ENCODE measurements at regions not wholly inside any gene's neighbourhood (a gene's known extent, or its start where the extent isn't known, plus 50 kb on each side); places are given as distances from the start of the nearest gene placed in this dataset.
A peak's percentile ranks its signal among the peaks of the same experiment; 100 is the strongest.
"Not testable (repeated sequence)": the region's sequence is repeated elsewhere in the genome, so short reads cannot be mapped to it uniquely, and the experiment has no call there.

DNA sequence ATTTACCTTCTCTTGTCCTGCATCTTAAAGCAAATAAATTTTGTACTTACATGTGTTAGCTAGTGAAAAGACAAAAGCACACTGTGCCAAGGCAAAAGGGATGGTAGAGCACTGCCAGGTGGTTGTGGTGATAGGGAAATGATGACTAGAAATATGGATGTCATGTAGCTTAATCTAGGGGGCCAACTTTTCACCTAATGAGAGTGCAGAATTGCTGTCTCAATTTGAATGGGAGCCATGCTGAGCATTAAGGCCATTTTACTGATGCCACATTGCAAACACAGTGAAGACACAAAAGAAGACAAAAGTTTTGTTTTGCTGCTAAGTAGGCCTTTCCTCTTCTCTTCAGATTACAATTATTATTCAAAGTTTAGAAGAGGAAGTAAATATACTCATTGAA lies 274.7 kb downstream of the PDCD6IP start:
- intact Hi-C loops (cut with micrococcal nuclease), result no loop called here
- H3K4me1 ChIP-seq (ENCODE audit: control insufficient read depth in 2 of 2, insufficient read depth in 2 of 2, low read length in 2 of 2), result no peaks in the 10 kb centered on the region
- H3K27ac ChIP-seq (ENCODE audit: low read depth, low read length), result no peak overlapping the region
- H3K9me3 ChIP-seq (ENCODE audit: control insufficient read depth in 2 of 3, low read length in 3 of 3), result no peaks in the 10 kb centered on the region
- no peaks in the 10 kb centered on the region for H3K36me3 Mint-ChIP-seq
- no peaks in the 10 kb centered on the region for H3K9me3 Mint-ChIP-seq
- DNase-seq, result no peak
- H3K27ac Mint-ChIP-seq, result no peak overlapping the region
- POLR2A ChIA-PET, result no interaction called here
- H3K27me3 ChIP-seq (ENCODE audit: control insufficient read depth in 2 of 2, insufficient read depth in 2 of 2, low read length in 2 of 2), result no peaks in the 10 kb centered on the region
- peaks cover 0 to 5% (median 0%) of the 10 kb centered on the region in 5 donors for H3K27me3 Mint-ChIP-seq
- H3K4me1 Mint-ChIP-seq, result no peaks in the 10 kb centered on the region
- no peak overlapping the region for H3K4me3 ChIP-seq (ENCODE audit: low read length)
- CTCF ChIA-PET, result interaction anchor here (0.6 kb wide), 2 partner anchors 74 to 94 kb away, joined by 3 to 4 read pairs; no protein-coding TSS in a partner anchor
- no peak for ATAC-seq
- H3K36me3 ChIP-seq (ENCODE audit: control insufficient read depth in 2 of 3, insufficient read depth in 3 of 3, low read length in 3 of 3), result no peaks in the 10 kb centered on the region
- H3K4me3 Mint-ChIP-seq, result no peak overlapping the region

DNA sequence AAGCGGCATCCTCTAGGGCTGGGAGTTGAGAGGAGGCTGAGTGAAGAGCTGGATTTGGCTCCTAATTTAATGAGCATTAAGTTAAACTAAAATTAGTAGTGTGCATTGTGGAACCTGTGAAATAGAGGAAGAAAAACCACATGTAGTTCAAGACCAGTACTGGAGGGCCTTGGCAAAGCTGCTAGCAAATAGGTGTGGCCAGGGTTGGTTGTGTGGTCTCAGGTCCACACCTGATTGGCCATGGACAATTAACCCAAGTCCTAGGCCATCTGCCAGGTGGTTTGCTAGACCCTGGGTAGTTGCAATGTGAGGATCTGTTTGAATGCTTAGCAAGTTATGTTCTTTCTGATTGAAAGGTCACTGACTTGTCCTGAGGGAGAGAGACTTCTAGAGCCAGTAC lies 275.5 kb downstream of the PDCD6IP start:
- H3K36me3 ChIP-seq (ENCODE audit: control insufficient read depth in 2 of 3, insufficient read depth in 3 of 3, low read length in 3 of 3), result no peaks in the 10 kb centered on the region
- no peaks in the 10 kb centered on the region for H3K9me3 ChIP-seq (ENCODE audit: control insufficient read depth in 2 of 3, low read length in 3 of 3)
- no peaks in the 10 kb centered on the region for H3K4me1 ChIP-seq (ENCODE audit: control insufficient read depth in 2 of 2, insufficient read depth in 2 of 2, low read length in 2 of 2)
- peak overlapping the region in 1 of 9 donors; percentile 47 for H3K27ac Mint-ChIP-seq
- peaks cover 0 to 8% (median 0%) of the 10 kb centered on the region in 5 donors for H3K27me3 Mint-ChIP-seq
- no peak overlapping the region for H3K4me3 ChIP-seq (ENCODE audit: low read length)
- no peak overlapping the region for H3K4me3 Mint-ChIP-seq
- intact Hi-C loops (cut with micrococcal nuclease), result no loop called here
- no peak overlapping the region for H3K27ac ChIP-seq (ENCODE audit: low read depth, low read length)
- H3K27me3 ChIP-seq (ENCODE audit: control insufficient read depth in 2 of 2, insufficient read depth in 2 of 2, low read length in 2 of 2), result no peaks in the 10 kb centered on the region
- no peaks in the 10 kb centered on the region for H3K4me1 Mint-ChIP-seq
- ATAC-seq (no peak), DNase-seq (no peak)
- ChIA-PET POLR2A (no interaction called here), CTCF (no interaction called here)
- peaks cover 0 to 2% (median 0%) of the 10 kb centered on the region in 11 donors for H3K9me3 Mint-ChIP-seq
- H3K36me3 Mint-ChIP-seq, result no peaks in the 10 kb centered on the region

DNA sequence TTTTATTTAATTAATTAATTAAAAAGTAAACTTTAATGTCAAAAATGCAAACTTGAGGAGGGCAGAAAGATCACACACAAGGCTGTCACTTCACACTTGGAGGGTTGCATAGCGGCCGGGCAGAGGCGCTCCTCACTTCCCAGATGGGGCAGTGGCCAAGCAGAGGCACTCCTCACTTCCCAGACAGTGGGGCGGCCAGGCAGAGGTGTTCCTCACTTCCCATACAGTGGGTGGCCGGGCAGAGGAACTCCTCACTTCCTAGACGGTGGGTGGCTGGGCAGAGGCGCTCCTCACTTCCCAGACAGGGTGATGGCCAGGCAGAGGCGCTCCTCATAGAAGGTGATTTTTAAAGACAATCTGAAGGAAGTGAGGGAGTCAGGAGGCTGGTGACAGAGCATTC lies 277.5 kb downstream of the PDCD6IP start:
- peaks cover 0 to 4% (median 0%) of the 10 kb centered on the region in 11 donors for H3K9me3 Mint-ChIP-seq
- ChIA-PET CTCF (no interaction called here), POLR2A (no interaction called here)
- ATAC-seq, result no peak
- H3K27ac ChIP-seq (ENCODE audit: low read depth, low read length), result no peak overlapping the region
- H3K9me3 ChIP-seq (ENCODE audit: control insufficient read depth in 2 of 3, low read length in 3 of 3), result no peaks in the 10 kb centered on the region
- intact Hi-C loops (cut with micrococcal nuclease), result no loop called here
- H3K4me3 Mint-ChIP-seq, result no peak overlapping the region
- no peaks in the 10 kb centered on the region for H3K4me1 Mint-ChIP-seq
- no peaks in the 10 kb centered on the region for H3K4me1 ChIP-seq (ENCODE audit: control insufficient read depth in 2 of 2, insufficient read depth in 2 of 2, low read length in 2 of 2)
- H3K36me3 ChIP-seq (ENCODE audit: control insufficient read depth in 2 of 3, insufficient read depth in 3 of 3, low read length in 3 of 3), result no peaks in the 10 kb centered on the region
- no peaks in the 10 kb centered on the region for H3K27me3 ChIP-seq (ENCODE audit: control insufficient read depth in 2 of 2, insufficient read depth in 2 of 2, low read length in 2 of 2)
- DNase-seq, result no peak
- H3K36me3 Mint-ChIP-seq, result no peaks in the 10 kb centered on the region
- peak overlapping the region in 1 of 9 donors; percentile 33 for H3K27ac Mint-ChIP-seq
- H3K4me3 ChIP-seq (ENCODE audit: low read length), result no peak overlapping the region
- peaks cover 0 to 10% (median 0%) of the 10 kb centered on the region in 5 donors for H3K27me3 Mint-ChIP-seq

DNA sequence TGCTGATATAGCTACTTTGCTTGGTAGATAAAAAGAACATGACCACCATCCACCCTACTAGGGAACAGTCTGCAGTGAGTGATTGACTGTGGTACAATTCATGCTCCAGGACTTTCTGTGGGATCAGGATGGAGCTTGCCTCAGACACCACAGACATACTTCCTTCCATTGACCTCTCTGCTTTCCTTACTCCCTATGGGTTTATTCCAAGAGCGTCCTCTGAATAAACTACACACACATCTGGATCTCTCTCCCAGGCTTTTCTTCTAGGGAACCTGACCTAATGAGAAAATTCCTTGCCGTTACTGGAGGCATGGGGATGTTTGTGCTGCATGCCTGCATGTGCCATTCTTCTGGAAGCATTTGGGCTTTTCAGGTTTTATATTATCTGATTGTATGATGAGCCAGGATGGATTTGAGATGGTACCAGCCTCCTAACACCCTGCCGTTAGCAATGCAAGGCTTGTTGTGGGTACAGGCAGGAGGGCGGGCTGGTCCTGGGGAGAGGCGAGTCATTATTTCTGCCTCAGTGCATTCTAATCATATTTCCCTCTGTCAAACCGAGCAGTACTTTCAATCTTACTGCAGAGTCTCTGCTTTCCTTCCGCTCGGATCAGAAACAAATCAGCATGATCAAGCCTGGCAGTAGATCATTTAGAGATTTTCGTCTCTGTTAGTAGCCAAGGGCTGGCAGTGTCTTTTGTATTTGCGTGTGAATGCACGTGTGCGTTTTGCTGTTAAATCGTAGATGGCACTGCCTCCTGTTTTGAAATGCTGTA lies 279.2 kb downstream of the PDCD6IP start:
- POLR2A ChIA-PET, result no interaction called here
- intact Hi-C loops (cut with micrococcal nuclease), result no loop called here
- no peaks in the 10 kb centered on the region for H3K36me3 ChIP-seq (ENCODE audit: control insufficient read depth in 2 of 3, insufficient read depth in 3 of 3, low read length in 3 of 3)
- H3K4me3 ChIP-seq (ENCODE audit: low read length), result no peak overlapping the region
- H3K27me3 Mint-ChIP-seq, result peaks cover 0 to 5% (median 0%) of the 10 kb centered on the region in 5 donors
- no peak overlapping the region for H3K4me3 Mint-ChIP-seq
- DNase-seq, result no peak
- no peaks in the 10 kb centered on the region for H3K4me1 ChIP-seq (ENCODE audit: control insufficient read depth in 2 of 2, insufficient read depth in 2 of 2, low read length in 2 of 2)
- H3K9me3 ChIP-seq (ENCODE audit: control insufficient read depth in 2 of 3, low read length in 3 of 3), result no peaks in the 10 kb centered on the region
- no peaks in the 10 kb centered on the region for H3K27me3 ChIP-seq (ENCODE audit: control insufficient read depth in 2 of 2, insufficient read depth in 2 of 2, low read length in 2 of 2)
- no peak for ATAC-seq
- no peaks in the 10 kb centered on the region for H3K36me3 Mint-ChIP-seq
- peaks cover 0 to 4% (median 0%) of the 10 kb centered on the region in 11 donors for H3K9me3 Mint-ChIP-seq
- CTCF ChIA-PET, result no interaction called here
- H3K4me1 Mint-ChIP-seq, result no peaks in the 10 kb centered on the region
- no peak overlapping the region for H3K27ac Mint-ChIP-seq
- no peak overlapping the region for H3K27ac ChIP-seq (ENCODE audit: low read depth, low read length)

DNA sequence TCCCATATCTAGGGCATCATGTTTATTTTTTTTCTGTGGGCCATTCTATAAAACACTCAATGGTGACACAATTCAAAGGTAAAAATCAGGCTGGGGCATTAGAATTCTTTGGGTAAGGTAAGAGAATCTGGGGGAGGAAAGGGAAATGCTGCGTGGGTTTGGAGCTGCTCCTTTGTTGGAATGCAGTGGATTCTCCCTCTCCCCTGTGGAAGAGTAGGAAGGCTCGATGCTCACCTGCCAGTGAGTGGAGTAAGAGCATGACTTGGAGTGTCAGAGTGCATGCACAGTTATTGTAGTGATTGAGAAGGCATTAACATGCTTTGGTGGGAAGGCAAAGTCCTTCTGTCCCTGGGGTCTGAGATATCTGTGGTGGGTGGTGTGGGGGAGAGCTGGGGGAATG lies 280.0 kb downstream of the PDCD6IP start:
- ATAC-seq, result no peak
- H3K9me3 ChIP-seq (ENCODE audit: control insufficient read depth in 2 of 3, low read length in 3 of 3), result no peaks in the 10 kb centered on the region
- H3K27ac Mint-ChIP-seq, result no peak overlapping the region
- intact Hi-C loops (cut with micrococcal nuclease), result no loop called here
- H3K4me1 Mint-ChIP-seq, result no peaks in the 10 kb centered on the region
- H3K27ac ChIP-seq (ENCODE audit: low read depth, low read length), result no peak overlapping the region
- H3K36me3 ChIP-seq (ENCODE audit: control insufficient read depth in 2 of 3, insufficient read depth in 3 of 3, low read length in 3 of 3), result no peaks in the 10 kb centered on the region
- H3K9me3 Mint-ChIP-seq, result peaks cover 0 to 6% (median 0%) of the 10 kb centered on the region in 11 donors
- H3K36me3 Mint-ChIP-seq, result no peaks in the 10 kb centered on the region
- H3K27me3 ChIP-seq (ENCODE audit: control insufficient read depth in 2 of 2, insufficient read depth in 2 of 2, low read length in 2 of 2), result no peaks in the 10 kb centered on the region
- no peak overlapping the region for H3K4me3 Mint-ChIP-seq
- H3K4me1 ChIP-seq (ENCODE audit: control insufficient read depth in 2 of 2, insufficient read depth in 2 of 2, low read length in 2 of 2), result no peaks in the 10 kb centered on the region
- ChIA-PET CTCF (no interaction called here), POLR2A (no interaction called here)
- peaks cover 0 to 5% (median 0%) of the 10 kb centered on the region in 5 donors for H3K27me3 Mint-ChIP-seq
- DNase-seq, result no peak
- no peak overlapping the region for H3K4me3 ChIP-seq (ENCODE audit: low read length)

DNA sequence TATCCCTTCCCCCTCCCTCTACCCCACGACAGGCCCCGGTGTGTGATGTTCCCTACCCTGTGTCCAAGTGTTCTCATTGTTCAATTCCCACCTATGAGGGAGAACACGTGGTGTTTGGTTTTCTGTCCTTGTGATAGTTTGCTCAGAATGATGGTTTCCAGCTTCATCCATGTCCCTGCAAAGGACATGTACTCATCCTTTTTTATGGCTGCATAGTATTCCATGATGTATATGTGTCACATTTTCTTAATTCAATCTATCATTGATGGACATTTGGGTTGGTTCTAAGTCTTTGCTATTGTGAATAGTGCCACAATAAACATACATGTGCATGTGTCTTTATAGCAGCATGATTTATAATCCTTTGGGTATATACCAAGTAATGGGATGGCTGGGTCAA lies 281.4 kb downstream of the PDCD6IP start:
- H3K36me3 Mint-ChIP-seq, ATAC-seq: not testable (repeated sequence)

DNA sequence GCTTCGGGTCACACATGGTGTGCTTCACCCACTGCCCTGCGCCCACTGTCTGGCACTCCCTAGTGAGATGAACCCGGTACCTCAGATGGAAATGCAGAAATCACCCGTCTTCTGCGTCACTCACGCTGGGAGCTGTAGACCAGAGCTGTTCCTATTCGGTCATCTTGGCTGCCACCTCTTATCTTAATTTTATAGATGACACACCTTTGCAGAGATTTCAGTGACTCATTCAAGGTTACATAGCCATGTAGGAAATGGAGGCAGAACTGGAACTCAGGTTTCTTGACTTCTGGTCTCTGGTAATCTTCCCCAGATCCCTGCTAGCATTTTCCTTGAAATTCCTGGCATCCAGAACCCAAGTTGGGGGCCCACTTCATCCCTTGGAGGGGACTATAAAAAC lies 291.9 kb downstream of the PDCD6IP start:
- H3K27me3 ChIP-seq (ENCODE audit: control insufficient read depth in 2 of 2, insufficient read depth in 2 of 2, low read length in 2 of 2); H3K36me3 ChIP-seq (ENCODE audit: control insufficient read depth in 2 of 3, insufficient read depth in 3 of 3, low read length in 3 of 3); CTCF ChIA-PET; H3K27ac ChIP-seq (ENCODE audit: low read depth, low read length); POLR2A ChIA-PET; H3K36me3 Mint-ChIP-seq; H3K27ac Mint-ChIP-seq; H3K4me3 ChIP-seq (ENCODE audit: low read length); ATAC-seq; intact Hi-C loops (cut with micrococcal nuclease); DNase-seq; H3K9me3 ChIP-seq (ENCODE audit: control insufficient read depth in 2 of 3, low read length in 3 of 3); H3K4me1 ChIP-seq (ENCODE audit: control insufficient read depth in 2 of 2, insufficient read depth in 2 of 2, low read length in 2 of 2); H3K4me3 Mint-ChIP-seq; H3K4me1 Mint-ChIP-seq: not testable (repeated sequence)
- peaks cover 0 to 20% (median 4%) of the 10 kb centered on the region in 11 donors for H3K9me3 Mint-ChIP-seq
- peaks cover 0 to 21% (median 13%) of the 10 kb centered on the region in 5 donors for H3K27me3 Mint-ChIP-seq

More for the DNA sequence above, 281.4 kb downstream of the PDCD6IP start:
- H3K27me3 ChIP-seq (ENCODE audit: control insufficient read depth in 2 of 2, insufficient read depth in 2 of 2, low read length in 2 of 2); H3K9me3 Mint-ChIP-seq; H3K36me3 ChIP-seq (ENCODE audit: control insufficient read depth in 2 of 3, insufficient read depth in 3 of 3, low read length in 3 of 3); POLR2A ChIA-PET; intact Hi-C loops (cut with micrococcal nuclease); H3K27me3 Mint-ChIP-seq; H3K27ac ChIP-seq (ENCODE audit: low read depth, low read length); H3K27ac Mint-ChIP-seq; H3K4me3 ChIP-seq (ENCODE audit: low read length); H3K4me1 ChIP-seq (ENCODE audit: control insufficient read depth in 2 of 2, insufficient read depth in 2 of 2, low read length in 2 of 2); H3K4me3 Mint-ChIP-seq; H3K9me3 ChIP-seq (ENCODE audit: control insufficient read depth in 2 of 3, low read length in 3 of 3); CTCF ChIA-PET; DNase-seq; H3K4me1 Mint-ChIP-seq: not testable (repeated sequence)

All from naive thymus-derived CD4-positive, alpha-beta T cell (primary cell).